ENCODE measurements at regions not wholly inside any gene's neighbourhood (a gene's known extent, or its start where the extent isn't known, plus 50 kb on each side); places are given as distances from the start of the nearest gene placed in this dataset.
A peak's percentile ranks its signal among the peaks of the same experiment; 100 is the strongest.
"Not testable (repeated sequence)": the region's sequence is repeated elsewhere in the genome, so short reads cannot be mapped to it uniquely, and the experiment has no call there.

- intact Hi-C loops (cut with DNase I): no loop called here
- ATAC-seq (no peak), DNase-seq (ENCODE audit: low spot score) (no peak)
These were observed 211.4 kb downstream of the SEC23IP start for GRCh38 chr10:120103738-120104560.

DNA sequence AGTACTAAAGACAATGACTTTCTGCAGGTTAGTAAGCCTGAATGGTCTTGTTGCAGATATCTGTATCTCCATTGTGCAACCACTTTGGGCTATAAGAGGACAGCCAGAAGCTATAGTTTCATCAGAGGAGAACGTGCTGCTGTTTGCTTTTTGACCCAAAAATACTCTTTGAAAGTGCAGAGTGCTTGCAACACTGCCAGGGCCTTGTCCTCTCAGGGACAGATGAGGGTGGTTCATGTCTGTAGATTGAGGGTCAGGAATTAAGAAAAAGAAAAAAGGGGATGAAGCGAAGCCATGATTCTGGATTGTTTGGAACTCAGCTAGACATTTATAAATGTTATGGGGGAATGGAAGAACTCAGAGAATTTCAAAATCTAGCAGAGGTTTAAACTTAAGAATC is 212.5 kb downstream of the SEC23IP start:
- DNase-seq (ENCODE audit: low spot score) (no peak), ATAC-seq (no peak)
- intact Hi-C loops (cut with DNase I): no loop called here

DNA sequence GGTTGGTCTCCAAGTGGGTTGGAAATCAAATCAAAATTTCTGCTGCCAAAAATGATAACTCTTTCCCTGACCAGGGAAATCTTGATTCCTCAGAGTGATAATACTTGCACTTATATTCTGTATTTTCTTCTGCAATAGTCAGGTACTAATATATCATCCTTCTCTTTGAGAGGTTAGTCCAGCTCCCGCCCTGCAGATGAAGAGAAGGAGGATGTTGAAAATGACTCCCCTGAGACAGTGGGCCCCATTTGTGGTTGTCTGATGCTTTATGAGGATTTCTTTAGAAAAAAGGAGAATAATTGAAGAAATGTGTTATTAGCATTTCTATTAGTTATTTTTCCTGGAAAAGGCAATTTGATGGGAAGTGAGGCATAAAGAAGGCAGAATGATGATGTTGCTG is 213.0 kb downstream of the SEC23IP start:
- ATAC-seq: no peak
- no peak for DNase-seq (ENCODE audit: low spot score)
- intact Hi-C loops (cut with DNase I): no loop called here

GRCh38 chr10:120108916-120109315 is 216.4 kb downstream of the SEC23IP start:
- intact Hi-C loops (cut with DNase I): no loop called here
- ATAC-seq (no peak), DNase-seq (ENCODE audit: low spot score) (no peak)

DNA sequence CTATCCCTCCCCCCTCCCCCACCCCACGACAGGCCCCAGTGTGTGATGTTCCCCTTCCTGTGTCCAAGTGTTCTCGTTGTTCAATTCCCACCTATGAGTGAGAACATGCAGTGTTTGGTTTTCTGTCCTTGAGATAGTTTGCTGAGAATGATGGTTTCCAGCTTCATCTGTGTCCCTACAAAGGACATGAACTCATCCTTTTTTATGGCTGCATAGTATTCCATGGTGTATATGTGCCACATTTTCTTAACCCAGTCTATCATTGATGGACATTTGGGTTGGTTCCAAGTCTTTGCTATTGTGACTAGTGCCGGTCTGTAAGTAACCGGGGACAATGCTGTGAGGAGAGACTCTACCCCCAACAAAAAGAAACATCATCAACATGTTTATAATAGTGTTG is 217.2 kb downstream of the SEC23IP start:
- intact Hi-C loops (cut with DNase I); ATAC-seq; DNase-seq (ENCODE audit: low spot score): not testable (repeated sequence)

- ATAC-seq: no peak
- intact Hi-C loops (cut with DNase I): no loop called here
- no peak for DNase-seq (ENCODE audit: low spot score)
These were observed 217.7 kb downstream of the SEC23IP start for GRCh38 chr10:120110196-120110595.

- intact Hi-C loops (cut with DNase I): no loop called here
- DNase-seq (ENCODE audit: low spot score) (no peak), ATAC-seq (no peak)
These were observed 219.1 kb downstream of the SEC23IP start for GRCh38 chr10:120111628-120112027.

DNA sequence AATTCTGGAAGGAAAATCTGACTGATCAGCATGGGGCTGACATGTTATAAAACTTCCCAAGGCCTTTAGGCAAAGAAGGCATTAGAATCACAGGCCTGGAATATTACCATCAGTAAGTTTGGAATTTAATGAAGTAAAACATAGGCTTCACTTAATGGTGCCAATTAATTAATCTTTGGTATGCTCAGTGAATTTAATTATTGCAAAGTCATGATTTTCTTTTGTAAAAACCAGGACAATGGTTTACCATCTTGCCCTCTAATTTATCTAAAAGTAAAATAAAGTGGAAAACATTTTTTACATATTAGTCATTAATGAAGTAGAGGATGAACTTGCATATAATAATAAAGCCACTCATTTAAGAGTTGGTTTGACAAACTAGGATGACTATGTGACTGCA is 220.3 kb downstream of the SEC23IP start:
- intact Hi-C loops (cut with DNase I): no loop called here
- DNase-seq (ENCODE audit: low spot score) (no peak), ATAC-seq (no peak)

- DNase-seq (ENCODE audit: low spot score) (no peak), ATAC-seq (no peak)
- intact Hi-C loops (cut with DNase I): no loop called here
These were observed 223.4 kb downstream of the SEC23IP start for GRCh38 chr10:120115959-120116358.

GRCh38 chr10:120121768-120122167 is 229.2 kb downstream of the SEC23IP start:
- no peak for DNase-seq (ENCODE audit: low spot score)
- ATAC-seq: no peak
- intact Hi-C loops (cut with DNase I): no loop called here

DNA sequence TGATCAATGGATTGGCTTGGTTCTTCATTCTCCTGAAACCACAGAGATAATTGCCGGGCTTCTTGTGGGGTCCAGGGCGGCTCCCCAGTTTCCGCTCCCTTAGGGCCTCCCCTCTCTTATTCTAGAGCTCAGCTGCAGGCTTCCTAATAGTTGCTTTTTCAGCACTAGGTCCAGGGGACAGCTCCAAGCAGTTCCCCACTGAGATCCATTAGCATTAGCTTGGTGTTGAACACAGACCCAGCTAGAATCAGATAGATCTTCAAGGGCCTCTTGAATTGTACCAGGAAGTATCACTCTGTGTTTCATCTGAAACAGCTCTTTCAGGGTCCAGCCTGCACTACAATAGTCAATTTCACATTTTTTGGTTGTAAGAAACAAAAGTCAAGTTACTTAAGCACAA is 238.7 kb downstream of the SEC23IP start:
- intact Hi-C loops (cut with DNase I): no loop called here

GRCh38 chr10:120132811-120133210 is 240.3 kb downstream of the SEC23IP start:
- intact Hi-C loops (cut with DNase I): no loop called here
- ATAC-seq: no peak
- no peak for DNase-seq (ENCODE audit: low spot score)

More for the DNA sequence above, 238.7 kb downstream of the SEC23IP start:
- peak; percentile 56 for DNase-seq (ENCODE audit: low spot score)
- ATAC-seq: no peak

GRCh38 chr10:120138689-120139088 is 246.2 kb downstream of the SEC23IP start:
- ATAC-seq (no peak), DNase-seq (ENCODE audit: low spot score) (no peak)
- intact Hi-C loops (cut with DNase I): no loop called here

- intact Hi-C loops (cut with DNase I): no loop called here
- no peak for ATAC-seq
- no peak for DNase-seq (ENCODE audit: low spot score)
These were observed 252.6 kb downstream of the SEC23IP start for GRCh38 chr10:120145107-120145506.

GRCh38 chr10:120156614-120157274 is 264.2 kb downstream of the SEC23IP start:
- intact Hi-C loops (cut with DNase I): no loop called here
- DNase-seq (ENCODE audit: low spot score) (no peak), ATAC-seq (no peak)

GRCh38 chr10:120161111-120161510 is 268.6 kb downstream of the SEC23IP start:
- DNase-seq (ENCODE audit: low spot score) (no peak), ATAC-seq (no peak)
- intact Hi-C loops (cut with DNase I): no loop called here

- DNase-seq (ENCODE audit: low spot score) (no peak), ATAC-seq (no peak)
- intact Hi-C loops (cut with DNase I): no loop called here
These were observed 269.9 kb downstream of the SEC23IP start for GRCh38 chr10:120162471-120162870.

- DNase-seq (ENCODE audit: low spot score): no peak
- intact Hi-C loops (cut with DNase I): no loop called here
- ATAC-seq: no peak
These were observed 279.8 kb downstream of the SEC23IP start for GRCh38 chr10:120172356-120172755.

DNA sequence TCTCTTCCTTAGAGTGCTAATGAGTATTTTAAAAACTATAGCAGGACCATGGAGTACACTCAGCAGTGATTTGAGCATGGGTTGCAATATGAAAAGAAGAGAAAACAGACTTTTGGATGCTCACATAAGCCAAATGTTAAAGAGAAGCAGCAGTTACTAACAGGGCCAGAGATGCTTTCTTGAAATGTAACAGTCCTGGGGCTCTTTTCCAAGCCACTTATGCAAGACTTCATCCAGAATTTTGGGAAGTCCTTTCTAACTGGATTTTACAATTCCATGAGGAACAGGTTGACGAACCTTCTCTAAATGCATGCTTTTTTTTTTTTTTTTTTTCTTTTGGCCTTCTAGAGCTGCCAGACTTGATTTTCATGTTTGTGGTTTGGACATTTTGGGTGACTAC is 282.0 kb downstream of the SEC23IP start:
- no peak for ATAC-seq
- intact Hi-C loops (cut with DNase I): no loop called here
- DNase-seq (ENCODE audit: low spot score): no peak

DNA sequence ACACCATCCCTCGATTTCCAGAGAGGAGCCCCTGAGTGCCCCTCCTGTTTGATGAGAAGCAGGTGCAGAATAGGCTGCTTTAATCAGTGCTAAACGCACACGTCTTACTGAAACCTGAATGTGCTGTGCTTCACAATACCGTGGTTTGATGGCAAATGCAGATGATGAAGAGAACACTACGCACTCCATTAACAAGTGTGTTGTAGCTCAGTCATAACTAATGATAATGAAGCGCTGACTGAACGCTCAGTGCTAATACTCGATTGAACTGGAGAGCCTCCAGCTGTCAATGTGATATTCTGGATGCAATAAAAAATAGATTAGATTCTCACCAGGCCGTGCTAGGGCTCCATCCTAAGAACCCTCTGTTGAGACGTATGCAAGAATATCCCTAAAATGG is 279.7 kb upstream of the PLPP4 start:
- intact Hi-C loops (cut with DNase I): no loop called here
- ATAC-seq: no peak
- no peak for DNase-seq (ENCODE audit: low spot score)

DNA sequence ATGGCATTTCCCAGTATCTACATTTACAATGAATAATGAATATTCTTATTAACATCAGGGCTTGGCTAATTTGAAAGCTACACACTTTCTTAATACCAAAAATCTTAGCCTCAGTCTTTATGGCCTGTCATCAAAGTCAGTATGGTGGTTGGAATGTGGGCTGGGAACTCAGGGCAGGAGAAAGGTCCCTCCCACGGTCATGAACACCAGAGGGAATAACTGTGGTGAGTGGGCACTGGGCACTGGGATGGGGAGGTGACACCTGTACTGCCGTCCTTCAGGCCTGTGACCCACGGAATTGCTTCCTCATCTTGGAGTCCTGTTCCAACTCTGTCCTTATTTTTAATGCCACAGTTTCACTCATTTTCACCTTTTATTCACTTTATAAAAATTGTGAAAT is 276.9 kb upstream of the PLPP4 start:
- intact Hi-C loops (cut with DNase I): no loop called here
- ATAC-seq: no peak
- no peak for DNase-seq (ENCODE audit: low spot score)
